GM23248 (cell line): ENCODE measurements at regions not wholly inside any gene's neighbourhood (a gene's known extent, or its start where the extent isn't known, plus 50 kb on each side); places are given as distances from the start of the nearest gene placed in this dataset.

Source experiments
- EZH2 ChIP-seq: fragments of 200-600 bp; sonication (generic); IDR thresholded peaks from 2 replicates; pipeline ENCODE4 v1.6.1; 2018; ENCODE audit warnings: antibody characterized with exemption, mild to moderate bottlenecking; ENCODE audit not compliant: insufficient read depth, poor library complexity, severe bottlenecking
- EZH2phosphoT487 ChIP-seq: fragments of 200-600 bp; sonication (generic); IDR thresholded peaks from 2 replicates; pipeline ENCODE4 v1.6.1; 2018; ENCODE audit warnings: antibody characterized with exemption, moderate library complexity, mild to moderate bottlenecking, low read depth; ENCODE audit not compliant: insufficient read depth

GRCh38 chr3:187967993-187968392, 186.0 kb upstream of the LPP start:
- no peak for TF ChIP-seq EZH2
- TF ChIP-seq EZH2phosphoT487: no peak
